GM10266 (cell line): ENCODE measurements at regions not wholly inside any gene's neighbourhood (a gene's known extent, or its start where the extent isn't known, plus 50 kb on each side); places are given as distances from the start of the nearest gene placed in this dataset.

Experiments
- DNase-seq: peaks from one replicate; pipeline ENCODE4 v3.0.0; 2012; ENCODE audit errors: extremely low spot score
- CTCF ChIP-seq: IDR thresholded peaks from 2 replicates; pipeline ENCODE4 v1.5.1; 2012; ENCODE audit warnings: mild to moderate bottlenecking, low read depth; ENCODE audit not compliant: control insufficient read depth, insufficient read depth; ENCODE audit errors: missing control alignments

GRCh38 chr3:59469948-59470723 is 420.3 kb upstream of the CFAP20DC start:
- no peak for TF ChIP-seq CTCF

GRCh38 chr3:59467476-59467875 is 417.7 kb upstream of the CFAP20DC start:
- no peak for TF ChIP-seq CTCF
- DNase-seq, result no peak

More at GRCh38 chr3:59469948-59470723, 420.3 kb upstream of the CFAP20DC start:
- no peak for DNase-seq

GRCh38 chr3:59464187-59464586 is 414.4 kb upstream of the CFAP20DC start:
- DNase-seq, result no peak
- no peak for TF ChIP-seq CTCF

GRCh38 chr3:59463253-59463652 is 413.4 kb upstream of the CFAP20DC start:
- TF ChIP-seq CTCF, result no peak
- no peak for DNase-seq

GRCh38 chr3:59460068-59460467 is 410.2 kb upstream of the CFAP20DC start:
- TF ChIP-seq CTCF, result no peak
- DNase-seq, result no peak

GRCh38 chr3:59456852-59457485 is 407.1 kb upstream of the CFAP20DC start:
- DNase-seq, result peak; percentile 61
- TF ChIP-seq CTCF, result no peak
